Liver (tissue), 3 donors: ENCODE measurements at regions not wholly inside any gene's neighbourhood (a gene's known extent, or its start where the extent isn't known, plus 50 kb on each side); places are given as distances from the start of the nearest gene placed in this dataset.

ENCODE experiments used
- GABPA ChIP-seq, 2 donors: IDR thresholded peaks in 1 of 2; conservative IDR thresholded peaks in 1 of 2; 2 replicates each; pipeline ENCODE4 v1.6.1; 2016; ENCODE audit warnings: antibody characterized with exemption in 2 of 2, mild to moderate bottlenecking in 1 of 2, moderate library complexity in 1 of 2
- HNF4G ChIP-seq: IDR thresholded peaks from 2 replicates; pipeline ENCODE4 v1.6.1; 2016; ENCODE audit warnings: antibody characterized with exemption
- JUND ChIP-seq, 2 donors: IDR thresholded peaks; 2 replicates each; pipeline ENCODE4 v1.6.1; 2016; ENCODE audit warnings: antibody characterized with exemption in 2 of 2
- REST ChIP-seq: IDR thresholded peaks from 2 replicates; pipeline ENCODE4 v1.6.1; 2016; ENCODE audit warnings: antibody characterized with exemption, mild to moderate bottlenecking
- TAF1 ChIP-seq: conservative IDR thresholded peaks from 2 replicates; pipeline ENCODE4 v1.6.1; 2016; ENCODE audit warnings: antibody characterized with exemption, mild to moderate bottlenecking
- TF ChIP-seq, protein P1 (sequence below): fragments of 150-350 bp; IDR thresholded peaks from 2 replicates; pipeline ENCODE4 v1.5.1; 2017; ENCODE audit warnings: improper control_type of control experiment, low read depth, low read length; ENCODE audit not compliant: missing input control
- donor health status: healthy.
- donor health status: healthy.

GRCh38 chr10:62903828-62904227 is 87.7 kb upstream of the EGR2 start:
- TF ChIP-seq, protein P1, sequence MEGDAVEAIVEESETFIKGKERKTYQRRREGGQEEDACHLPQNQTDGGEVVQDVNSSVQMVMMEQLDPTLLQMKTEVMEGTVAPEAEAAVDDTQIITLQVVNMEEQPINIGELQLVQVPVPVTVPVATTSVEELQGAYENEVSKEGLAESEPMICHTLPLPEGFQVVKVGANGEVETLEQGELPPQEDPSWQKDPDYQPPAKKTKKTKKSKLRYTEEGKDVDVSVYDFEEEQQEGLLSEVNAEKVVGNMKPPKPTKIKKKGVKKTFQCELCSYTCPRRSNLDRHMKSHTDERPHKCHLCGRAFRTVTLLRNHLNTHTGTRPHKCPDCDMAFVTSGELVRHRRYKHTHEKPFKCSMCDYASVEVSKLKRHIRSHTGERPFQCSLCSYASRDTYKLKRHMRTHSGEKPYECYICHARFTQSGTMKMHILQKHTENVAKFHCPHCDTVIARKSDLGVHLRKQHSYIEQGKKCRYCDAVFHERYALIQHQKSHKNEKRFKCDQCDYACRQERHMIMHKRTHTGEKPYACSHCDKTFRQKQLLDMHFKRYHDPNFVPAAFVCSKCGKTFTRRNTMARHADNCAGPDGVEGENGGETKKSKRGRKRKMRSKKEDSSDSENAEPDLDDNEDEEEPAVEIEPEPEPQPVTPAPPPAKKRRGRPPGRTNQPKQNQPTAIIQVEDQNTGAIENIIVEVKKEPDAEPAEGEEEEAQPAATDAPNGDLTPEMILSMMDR, result no peak
- TF ChIP-seq GABPA (IDR thresholded peaks at IDR 0.05 in 1 of 2, conservative IDR thresholded peaks at IDR 0.05 in 1 of 2), result no peak
- TF ChIP-seq HNF4G, result no peak
- no peak for TF ChIP-seq TAF1
- no peak for TF ChIP-seq REST
- no peak for TF ChIP-seq JUND (IDR thresholded peaks at IDR 0.05)
